HG03342 (cell line): ENCODE measurements at regions not wholly inside any gene's neighbourhood (a gene's known extent, or its start where the extent isn't known, plus 50 kb on each side); places are given as distances from the start of the nearest gene placed in this dataset.
"Not testable (repeated sequence)": the region's sequence is repeated elsewhere in the genome, so short reads cannot be mapped to it uniquely, and the experiment has no call there.

Experiments used
- ATAC-seq: cut with Tn5 transposase; IDR thresholded peaks from one replicate; pipeline ENCODE4 v1.9.1; 2021; ENCODE audit warnings: mild to moderate bottlenecking, moderate library complexity; ENCODE audit not compliant: unreplicated experiment

DNA sequence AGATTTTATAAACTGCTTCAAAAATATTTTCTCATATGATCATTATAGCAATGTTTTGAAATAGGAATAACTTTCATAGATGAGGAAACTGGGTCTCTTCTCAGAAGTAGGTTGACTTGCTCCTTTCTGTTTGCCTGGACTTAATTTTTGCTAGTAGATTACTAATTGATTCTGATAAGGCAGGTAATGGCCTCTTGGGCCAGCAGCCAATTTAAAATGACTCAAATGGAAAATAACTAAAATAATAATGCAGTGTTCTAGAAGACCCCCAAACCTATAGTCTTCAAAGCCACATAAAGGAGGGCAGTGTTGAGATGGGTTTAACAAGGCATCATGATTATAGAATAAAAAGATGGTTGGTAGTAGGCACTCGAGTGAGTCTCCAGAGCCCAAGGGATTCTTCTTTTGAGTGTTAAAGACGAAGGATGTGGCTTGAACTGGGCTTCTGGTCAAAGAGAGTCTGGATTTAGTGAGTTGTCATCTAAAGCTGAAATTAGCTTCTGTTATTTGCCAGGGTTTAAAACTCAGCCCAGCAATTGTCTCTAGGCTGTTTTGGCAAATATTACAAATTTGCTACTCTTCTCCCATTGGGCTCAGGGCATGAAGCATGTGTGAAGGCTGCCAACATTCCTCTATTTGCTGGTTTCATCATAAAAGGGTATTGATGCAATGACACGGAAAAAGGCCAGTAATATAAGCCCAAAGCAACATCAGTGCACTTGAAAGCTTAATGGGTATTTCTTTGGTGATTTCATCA lies 297.1 kb upstream of the MEIS2 start:
- no peak for ATAC-seq

DNA sequence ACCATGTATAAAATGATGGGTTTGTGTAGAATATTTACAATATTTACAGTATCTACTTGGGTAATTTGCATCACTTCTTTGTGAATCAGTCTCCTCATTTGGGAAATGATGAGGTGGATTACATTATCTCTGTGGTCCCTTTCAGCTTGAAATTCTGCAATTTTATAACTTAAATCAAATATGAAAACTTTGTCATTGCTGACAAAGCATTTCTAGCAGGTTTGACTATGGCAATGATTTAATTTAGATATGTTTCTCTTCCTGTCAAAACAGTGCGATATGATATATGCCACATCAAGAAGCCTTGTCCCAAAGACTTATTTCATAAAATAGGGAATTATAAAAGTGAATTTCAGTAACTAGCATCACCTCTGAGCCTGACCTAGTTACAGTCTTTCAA lies 315.8 kb upstream of the MEIS2 start:
- ATAC-seq: no peak

DNA sequence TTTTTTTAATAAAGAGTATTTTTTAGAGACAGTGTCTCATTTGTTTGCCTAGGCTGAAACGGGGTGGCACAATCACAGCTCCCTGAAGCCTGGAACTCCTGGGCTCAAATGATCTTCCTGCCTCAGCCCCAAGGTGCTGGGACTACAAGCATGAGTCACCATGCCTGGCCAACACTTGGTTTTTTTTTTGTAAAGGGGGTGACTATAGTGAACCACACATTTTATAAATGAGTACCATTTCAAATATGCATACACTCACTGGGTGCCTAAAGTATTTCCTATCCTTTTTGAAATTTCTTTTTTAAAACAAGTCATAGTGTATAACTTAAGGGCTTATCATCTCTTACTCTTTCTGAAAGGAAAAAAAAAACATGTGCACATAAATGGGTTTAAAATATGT lies 325.2 kb upstream of the MEIS2 start:
- ATAC-seq: no peak

DNA sequence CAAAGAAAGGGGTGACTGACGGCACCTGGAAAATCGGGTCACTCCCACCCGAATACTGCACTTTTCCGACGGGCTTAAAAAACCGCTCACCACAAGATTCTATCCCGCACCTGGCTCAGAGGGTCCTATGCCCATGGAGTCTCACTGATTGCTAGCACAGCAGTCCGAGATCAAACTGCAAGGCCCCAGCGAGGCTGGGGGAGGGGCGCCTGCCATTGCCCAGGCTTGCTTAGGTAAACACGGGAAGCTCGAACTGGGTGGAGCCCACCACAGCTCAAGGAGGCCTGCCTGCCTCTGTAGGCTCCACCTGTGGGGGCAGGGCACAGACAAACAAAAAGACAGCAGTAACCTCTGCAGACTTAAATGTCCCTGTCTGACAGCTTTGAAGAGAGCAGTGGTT lies 327.0 kb upstream of the MEIS2 start:
- ATAC-seq: not testable (repeated sequence)

DNA sequence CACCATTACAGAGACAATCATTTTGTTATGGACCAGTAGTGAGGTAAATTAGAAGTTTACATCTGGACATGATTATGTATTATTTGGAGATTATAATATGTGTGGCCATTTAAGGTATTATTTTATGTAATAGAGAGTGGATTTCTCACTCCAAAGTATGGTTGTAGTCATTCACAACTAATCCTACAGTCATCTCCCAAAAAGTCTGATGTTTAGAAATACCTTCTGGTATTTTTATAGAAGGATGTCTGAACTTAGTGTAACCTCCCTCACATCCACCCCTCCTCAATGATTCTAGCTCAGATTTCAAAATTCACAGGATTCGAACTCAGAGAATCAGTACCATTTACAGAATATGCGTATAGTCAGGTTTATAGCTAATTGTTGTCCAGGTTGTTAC lies 346.6 kb upstream of the MEIS2 start:
- ATAC-seq: no peak

DNA sequence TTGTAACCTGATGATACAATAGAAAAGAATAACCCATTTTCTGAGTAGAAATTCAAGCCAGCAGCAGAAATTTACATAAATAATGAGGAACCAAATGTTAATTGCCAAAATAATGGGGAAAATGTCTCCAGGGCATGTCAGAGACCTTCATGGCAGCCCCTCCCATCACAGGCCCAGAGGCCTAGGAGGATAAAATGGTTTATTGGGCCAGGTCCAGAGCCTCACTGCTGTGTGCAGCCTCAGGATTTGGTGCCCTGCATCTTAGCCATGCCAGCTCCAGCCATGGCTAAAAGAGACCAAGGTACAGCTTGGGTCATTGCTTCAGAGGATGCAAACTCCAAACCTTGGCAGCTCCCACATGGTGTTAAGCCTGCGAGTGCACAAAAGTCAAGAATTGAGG lies 352.1 kb upstream of the MEIS2 start:
- ATAC-seq: no peak

DNA sequence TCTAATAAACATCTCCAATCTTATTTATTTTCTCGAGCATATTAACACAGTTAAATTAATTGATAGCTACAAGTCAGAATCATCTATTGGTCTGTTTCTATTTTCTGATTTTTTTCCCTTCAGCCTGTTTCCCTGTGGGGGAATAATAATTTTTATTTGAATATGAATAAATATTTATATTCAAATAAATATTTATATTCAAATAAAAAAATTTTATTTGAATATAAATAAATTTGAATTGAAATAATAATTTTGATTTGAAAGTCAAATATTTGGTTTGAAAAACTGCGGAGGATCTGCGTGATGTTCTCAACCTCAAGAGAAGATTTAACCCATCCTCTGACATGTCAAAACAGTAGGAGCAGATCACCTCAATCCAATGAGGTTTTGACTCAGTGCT lies 380.1 kb upstream of the MEIS2 start:
- no peak for ATAC-seq

DNA sequence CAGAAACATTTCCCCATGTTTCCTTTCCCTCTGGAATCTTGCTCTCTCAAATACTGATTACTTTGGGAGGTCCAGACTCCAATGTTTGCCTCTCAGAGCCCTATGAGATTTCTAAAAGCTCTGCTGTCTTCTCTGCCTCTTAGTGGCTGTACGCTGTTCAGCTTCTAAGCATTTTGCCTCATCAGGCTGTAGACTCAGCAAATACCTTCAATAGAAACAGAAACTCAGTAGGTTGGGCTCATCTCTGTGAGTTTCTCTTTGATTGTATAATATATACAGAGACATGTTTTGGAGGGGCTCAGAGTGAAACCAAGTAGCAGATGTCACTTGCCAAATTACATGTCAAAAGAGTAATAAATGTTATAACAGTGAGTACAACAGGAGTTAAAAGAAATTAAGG lies 380.8 kb upstream of the MEIS2 start:
- no peak for ATAC-seq

DNA sequence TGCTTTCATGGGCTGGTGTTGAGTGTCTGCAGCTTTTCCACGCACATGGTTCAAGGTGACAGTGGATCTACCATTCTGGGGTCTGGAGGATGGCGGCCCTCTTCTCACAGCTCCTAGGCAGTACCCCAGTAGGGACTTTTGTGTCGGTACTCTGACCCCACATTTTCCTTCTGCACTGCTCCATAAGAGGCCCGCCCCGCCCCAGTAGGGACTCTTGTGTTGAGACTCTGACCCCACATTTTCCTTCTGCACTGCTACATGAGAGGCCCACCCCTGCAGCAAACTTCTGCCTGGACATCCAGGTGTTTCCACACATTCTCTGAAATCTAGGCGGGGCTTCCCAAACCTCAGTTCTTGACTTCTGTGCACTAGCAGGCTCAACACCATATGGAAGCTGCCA lies 383.4 kb upstream of the MEIS2 start:
- ATAC-seq: no peak

DNA sequence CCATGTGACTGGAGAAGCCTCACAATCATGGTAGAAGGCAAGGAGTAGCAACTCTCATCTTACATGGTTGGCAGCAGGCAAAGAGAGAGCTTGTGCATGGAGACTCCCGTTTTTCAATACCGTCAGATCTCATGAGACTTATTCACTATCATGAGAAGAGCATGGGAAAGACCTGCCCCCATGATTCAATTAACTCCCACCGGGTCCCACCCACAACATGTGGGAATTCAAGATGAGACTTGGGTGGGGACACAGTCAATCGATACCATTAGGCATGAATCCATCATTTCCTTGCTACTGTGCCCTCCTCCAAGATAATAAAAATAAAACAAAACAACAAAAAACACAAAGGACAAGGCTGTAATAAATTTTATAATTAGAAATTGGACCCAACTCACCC lies 384.7 kb upstream of the MEIS2 start:
- ATAC-seq: no peak

DNA sequence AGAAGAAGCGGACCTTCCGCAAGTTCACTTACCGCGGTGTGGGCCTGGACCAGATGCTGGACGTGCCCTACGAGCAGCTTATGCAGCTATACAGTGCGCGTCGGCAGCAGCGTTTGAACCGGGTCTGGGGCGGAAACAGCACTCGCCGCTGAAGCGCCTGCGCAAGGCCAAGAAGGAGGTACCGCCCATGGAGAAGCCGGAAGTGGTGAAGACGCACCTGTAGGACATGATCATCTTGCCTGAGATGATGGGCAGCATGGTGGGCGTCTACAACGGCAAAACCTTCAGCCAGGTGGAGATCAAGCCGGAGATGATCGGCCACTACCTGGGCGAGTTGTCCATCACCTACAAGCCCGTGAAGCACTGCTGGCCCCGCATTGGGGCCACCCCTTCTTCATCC lies 390.4 kb upstream of the MEIS2 start:
- ATAC-seq: no peak

DNA sequence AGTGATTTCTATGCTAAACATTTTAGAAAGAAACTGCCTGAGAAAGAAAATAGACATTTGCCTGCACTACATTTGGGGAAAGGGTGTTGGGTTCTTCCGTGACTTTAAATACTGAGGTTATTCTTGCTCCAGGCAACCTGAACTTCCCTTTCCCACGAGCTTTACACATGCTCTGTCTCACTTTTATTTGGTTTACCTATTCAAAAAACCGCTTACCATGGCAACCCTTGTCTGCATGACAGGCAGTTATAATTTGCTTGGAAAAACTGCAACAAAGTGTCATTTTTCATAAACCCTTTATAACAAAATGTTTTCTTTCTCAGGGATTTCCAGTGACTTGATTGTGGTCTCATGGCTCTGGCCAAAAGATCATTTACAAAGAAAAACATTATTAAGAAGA lies 416.3 kb upstream of the MEIS2 start:
- no peak for ATAC-seq

DNA sequence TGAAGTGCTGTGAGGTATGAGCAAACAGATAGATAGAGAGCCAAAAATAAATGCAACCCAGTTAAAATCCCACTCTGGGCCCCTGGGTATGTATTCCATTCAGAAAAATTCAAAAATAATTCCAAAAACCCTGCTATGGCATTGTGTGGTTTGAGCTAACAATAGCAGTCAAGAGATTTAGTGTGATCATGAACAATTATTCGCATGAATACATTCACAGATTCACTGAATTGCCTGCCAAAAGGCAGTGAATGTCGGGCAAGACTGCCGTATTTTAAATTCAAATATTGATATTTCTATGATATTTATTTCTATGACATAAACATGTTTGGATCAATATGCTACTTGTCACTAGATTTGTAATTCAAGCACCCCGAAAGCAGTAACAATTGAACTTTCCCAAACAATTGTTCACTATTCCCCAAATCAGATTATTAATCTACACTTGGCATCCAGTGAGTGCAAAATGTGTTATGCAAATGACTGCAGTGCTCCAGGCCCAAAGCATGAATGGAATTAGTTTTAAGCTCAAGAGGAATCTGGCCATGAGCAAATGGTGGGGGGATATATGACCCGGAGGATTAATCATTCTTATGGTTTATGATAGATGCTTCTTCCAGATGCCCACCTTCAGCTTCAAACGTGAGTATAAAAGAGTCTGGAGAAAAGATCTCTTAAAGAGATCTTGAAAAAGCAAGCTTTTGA lies 417.0 kb upstream of the MEIS2 start:
- ATAC-seq: no peak

DNA sequence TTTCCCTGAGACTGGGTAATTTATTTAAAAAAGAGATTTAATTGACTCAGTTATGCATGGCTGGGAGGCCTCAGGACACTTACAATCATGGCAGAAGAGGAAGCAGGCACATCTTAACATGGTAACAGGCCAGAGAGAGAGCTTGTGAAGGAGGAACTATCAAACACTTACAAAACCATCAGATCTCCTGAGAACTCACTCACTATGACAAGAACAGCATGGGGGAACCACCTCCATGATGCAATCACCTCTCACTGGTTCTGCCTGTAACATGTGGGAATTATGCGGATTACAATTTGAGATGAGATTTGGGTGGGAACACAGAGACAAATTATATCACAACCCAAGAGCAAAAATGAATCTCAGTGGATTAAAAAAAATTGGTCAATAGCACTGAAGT lies 416.0 kb upstream of the TMCO5A start:
- ATAC-seq: no peak

DNA sequence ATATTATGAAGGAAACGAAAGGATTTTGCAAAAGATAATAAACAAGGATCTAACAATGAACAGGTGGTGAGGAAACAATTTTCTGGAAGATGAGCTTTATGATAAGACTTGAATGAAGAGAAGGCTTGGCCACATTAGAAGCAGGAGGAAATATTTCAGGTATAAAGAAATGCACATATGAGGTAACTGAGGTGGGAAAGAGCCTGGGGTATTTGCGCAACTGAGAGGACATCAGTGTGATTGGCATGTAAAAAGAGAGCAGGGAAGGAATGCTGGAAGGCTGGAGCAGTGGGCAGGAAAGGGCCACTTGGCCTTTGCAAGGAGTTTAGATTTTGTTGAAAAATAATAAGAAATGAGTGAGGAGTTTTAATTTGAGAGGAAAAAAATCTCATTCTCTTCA lies 414.4 kb upstream of the TMCO5A start:
- no peak for ATAC-seq

DNA sequence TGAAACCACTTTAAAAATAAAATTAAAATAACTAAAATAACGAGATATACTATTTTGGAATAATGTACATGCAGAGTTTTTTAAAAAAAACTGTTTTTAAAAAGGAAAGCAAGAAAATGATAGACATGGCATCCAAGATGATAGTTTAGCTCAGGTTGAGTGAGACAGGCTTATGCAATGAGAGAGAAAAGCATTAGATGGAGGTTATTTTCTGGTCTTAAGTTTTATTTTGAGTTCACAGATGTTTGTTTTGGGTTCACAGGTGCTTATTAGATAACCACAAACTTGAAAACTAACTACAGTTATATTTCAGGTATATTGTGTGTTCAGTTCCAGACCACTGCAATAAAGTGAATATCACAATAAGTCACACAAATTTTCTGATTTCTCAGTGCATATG lies 413.6 kb upstream of the TMCO5A start:
- no peak for ATAC-seq

DNA sequence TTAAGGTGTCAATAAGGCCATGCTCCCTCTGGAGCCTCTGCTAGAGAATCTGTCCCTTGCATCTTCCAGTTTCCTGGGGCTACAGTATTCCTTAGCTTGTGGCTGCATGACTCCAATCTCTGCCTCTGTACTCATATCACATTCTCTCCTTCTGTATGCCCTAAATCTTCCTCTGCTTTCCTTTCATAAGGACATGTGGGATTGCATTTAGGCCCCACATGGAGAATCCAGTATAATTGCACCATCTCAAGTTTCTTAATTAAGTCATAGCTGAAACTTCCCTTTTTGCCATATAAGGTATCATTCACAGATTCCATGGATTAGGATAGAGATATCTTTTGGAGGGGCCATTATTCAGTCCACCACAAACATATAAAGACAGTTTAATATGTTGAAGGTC lies 409.8 kb upstream of the TMCO5A start:
- no peak for ATAC-seq

DNA sequence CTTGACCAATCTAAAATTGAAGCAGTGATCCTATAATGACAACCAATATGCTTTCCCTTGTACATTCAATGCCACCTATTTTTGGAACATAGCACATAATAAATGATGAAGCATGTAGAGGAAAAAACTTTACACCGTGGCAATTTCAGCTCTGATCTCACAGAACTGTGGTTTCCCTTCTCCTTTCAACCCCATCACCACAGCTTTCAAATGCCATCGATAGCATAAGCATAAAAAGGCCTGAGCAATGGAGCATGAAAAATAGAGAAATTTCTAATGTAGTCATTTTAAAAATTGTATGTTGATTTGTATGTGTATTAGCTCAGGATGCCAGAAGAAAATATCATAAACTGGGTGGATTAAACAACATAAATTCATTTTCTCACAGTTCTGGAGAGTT lies 406.0 kb upstream of the TMCO5A start:
- ATAC-seq: no peak

DNA sequence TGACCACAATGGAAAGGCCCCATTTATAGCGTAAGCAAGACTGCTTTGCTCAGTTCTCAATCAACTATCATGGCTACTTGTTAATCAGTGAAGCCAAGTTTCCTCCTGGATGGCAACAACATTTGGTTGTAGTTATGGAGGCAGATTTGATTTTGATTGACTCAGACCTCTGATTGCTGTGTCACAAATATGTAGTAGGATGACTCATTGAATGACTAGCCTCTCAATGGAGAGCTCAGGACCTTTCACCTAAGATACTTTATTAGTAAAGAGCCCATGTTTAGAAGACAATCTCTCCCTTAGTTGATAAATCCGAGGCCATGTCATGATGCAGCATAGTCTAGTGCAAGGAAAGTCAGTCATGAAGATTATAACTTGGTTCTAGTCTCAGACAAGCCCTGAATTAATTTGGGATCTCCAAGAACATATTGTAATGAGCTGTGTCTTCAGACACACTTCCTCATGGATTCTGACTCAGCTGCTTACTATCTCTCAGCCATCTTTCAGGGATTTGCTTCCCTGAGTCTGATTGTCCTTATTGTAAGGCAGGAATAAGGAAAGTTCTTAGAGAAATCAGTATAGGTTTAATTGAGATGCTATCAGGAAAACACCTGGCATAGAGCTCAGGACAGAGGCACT lies 397.4 kb upstream of the TMCO5A start:
- ATAC-seq: no peak

DNA sequence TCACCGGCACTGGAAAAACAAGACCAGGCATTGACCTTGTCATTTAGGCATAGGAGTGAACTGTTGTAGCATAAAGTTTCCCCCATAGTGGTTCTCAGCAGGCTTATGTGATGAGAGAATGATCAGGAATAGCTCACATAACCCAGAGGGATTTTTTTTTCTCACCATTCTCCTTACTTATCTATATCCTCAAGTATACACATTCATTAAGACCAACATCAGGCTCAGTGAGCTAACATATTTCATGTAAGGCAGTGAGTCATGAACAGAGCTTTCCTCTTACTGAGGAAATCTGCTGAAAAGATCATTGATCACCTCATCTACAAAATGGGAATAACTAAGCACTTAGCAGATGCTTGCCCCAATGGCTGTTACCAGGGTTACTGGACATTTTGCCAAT lies 396.6 kb upstream of the TMCO5A start:
- no peak for ATAC-seq

DNA sequence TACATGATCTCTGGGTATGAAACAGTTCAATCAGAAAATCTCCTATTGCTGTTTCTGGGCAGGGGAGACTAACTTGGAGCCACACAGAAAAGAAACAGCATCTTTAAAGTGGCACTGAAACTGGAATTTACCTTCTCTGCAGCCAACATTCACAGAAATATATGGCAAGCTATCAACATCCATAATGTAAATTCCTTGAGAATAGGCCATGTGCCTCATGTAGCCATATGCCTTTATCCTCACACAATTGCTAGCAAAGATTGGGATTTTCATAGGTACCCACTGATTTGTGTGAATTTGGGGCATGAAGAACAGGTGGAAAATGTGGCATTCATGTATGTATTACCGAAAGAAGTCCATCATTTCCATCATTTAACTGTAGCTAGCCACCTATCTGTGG lies 386.3 kb upstream of the TMCO5A start:
- ATAC-seq: no peak

DNA sequence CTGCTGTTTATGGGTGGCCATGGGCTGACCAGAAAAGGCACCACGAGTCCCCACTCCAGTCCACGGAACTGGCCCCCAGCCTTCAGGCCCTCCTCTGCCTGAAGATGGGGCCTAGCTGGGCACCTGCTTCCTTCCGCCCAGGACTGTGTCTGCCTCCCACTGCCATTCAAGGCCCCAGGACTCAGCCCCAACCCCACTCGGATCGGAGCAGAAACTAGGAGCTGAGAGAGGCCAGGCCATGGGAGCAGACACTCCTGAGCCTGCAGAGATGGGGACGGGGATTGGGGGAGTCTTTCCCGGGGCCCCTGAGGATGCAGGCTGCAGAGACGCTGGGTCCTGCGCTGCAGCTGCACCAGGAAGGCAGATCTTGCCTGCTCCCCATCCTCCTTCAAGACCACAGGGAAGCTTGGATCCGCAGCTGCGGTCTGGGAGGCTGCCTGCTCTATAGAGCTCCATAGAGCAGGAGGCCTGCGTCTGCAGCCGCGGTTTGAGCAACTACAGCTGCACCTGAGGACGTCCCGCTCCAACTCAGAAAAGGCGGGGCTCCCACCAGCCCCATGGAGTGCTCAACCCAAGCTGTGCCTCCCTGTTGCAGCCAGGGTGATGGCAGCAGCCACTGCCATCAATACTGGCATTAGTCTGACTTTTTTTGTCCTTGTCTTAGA lies 383.9 kb upstream of the TMCO5A start:
- ATAC-seq: no peak
